BE2C (cell line): ENCODE measurements at regions not wholly inside any gene's neighbourhood (a gene's known extent, or its start where the extent isn't known, plus 50 kb on each side); places are given as distances from the start of the nearest gene placed in this dataset.

Experiments
- DNase-seq: peaks from one replicate; pipeline ENCODE4 v3.0.0-alpha.2; 2020
- H3K27me3 ChIP-seq: fragments of 250-450 bp; sonication (Bioruptor Pico); 2 replicates; pipeline ENCODE4 v1.5.1; 2020; ENCODE audit warnings: mild to moderate bottlenecking
- H3K36me3 ChIP-seq: fragments of 250-450 bp; sonication (Bioruptor Pico); 2 replicates; pipeline ENCODE4 v1.5.1; 2020; ENCODE audit warnings: mild to moderate bottlenecking
- H3K4me1 ChIP-seq: fragments of 250-450 bp; sonication (Bioruptor Pico); 2 replicates; pipeline ENCODE4 v1.5.1; 2020
- H3K4me3 ChIP-seq: 2 replicates; pipeline ENCODE4 v1.5.1; 2011; ENCODE audit warnings: low read depth, low read length
- H3K9me3 ChIP-seq: fragments of 250-450 bp; sonication (Bioruptor Pico); 2 replicates; pipeline ENCODE4 v1.5.1; 2020
- TF ChIP-seq, protein P1 (sequence below): IDR thresholded peaks from 2 replicates; pipeline ENCODE4 v1.5.1; 2012; ENCODE audit warnings: mild to moderate bottlenecking, low read depth, low read length

DNA sequence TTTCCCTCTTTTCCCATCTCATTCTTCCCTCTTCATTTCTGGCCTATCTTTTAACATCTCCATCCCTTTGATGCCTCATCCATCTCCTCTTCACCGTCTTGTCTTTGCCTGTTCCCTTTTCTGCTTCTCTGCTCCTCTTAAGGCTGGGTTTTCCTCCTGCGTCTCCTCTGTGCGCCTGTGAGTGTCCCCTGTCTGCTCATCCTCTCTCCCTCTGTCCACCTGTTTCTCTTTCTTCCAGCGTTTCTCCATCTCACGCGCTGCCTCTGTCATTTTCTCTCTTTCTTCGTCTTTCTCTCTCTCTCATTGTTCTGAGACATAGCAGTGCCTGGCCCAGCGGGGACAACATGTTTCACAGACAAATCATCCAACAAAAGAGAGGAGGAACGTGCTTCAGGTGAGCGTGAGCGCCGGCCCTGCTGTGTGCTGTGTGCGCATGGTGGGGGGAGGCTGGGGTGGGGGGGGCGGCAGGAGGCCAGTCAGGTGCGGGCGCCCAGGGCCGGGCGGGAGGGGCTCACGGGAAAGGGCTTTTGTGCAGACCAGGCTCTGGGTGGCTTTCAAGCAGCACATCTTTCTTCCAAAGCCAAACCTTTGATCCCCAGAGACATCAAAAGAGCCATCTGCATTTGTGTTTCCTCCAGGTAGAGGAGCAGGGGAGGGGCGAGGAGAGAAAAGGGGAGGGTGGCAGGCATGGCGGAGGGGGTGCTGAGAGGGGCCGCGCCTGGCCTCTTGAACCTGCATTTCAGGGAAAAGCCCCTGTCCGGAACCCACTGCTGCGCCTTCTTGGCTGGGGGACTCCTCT lies 121.3 kb downstream of the VEGFA start:
- Histone ChIP-seq H3K36me3 (no peaks in the 10 kb centered on the region), H3K27me3 (no peaks in the 10 kb centered on the region), H3K9me3 (no peaks in the 10 kb centered on the region), H3K4me1 (peaks cover 11% of the 10 kb centered on the region), H3K4me3 (no peak overlapping the region)
- TF ChIP-seq, protein P1, sequence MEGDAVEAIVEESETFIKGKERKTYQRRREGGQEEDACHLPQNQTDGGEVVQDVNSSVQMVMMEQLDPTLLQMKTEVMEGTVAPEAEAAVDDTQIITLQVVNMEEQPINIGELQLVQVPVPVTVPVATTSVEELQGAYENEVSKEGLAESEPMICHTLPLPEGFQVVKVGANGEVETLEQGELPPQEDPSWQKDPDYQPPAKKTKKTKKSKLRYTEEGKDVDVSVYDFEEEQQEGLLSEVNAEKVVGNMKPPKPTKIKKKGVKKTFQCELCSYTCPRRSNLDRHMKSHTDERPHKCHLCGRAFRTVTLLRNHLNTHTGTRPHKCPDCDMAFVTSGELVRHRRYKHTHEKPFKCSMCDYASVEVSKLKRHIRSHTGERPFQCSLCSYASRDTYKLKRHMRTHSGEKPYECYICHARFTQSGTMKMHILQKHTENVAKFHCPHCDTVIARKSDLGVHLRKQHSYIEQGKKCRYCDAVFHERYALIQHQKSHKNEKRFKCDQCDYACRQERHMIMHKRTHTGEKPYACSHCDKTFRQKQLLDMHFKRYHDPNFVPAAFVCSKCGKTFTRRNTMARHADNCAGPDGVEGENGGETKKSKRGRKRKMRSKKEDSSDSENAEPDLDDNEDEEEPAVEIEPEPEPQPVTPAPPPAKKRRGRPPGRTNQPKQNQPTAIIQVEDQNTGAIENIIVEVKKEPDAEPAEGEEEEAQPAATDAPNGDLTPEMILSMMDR: no peak
- no peak for DNase-seq

DNA sequence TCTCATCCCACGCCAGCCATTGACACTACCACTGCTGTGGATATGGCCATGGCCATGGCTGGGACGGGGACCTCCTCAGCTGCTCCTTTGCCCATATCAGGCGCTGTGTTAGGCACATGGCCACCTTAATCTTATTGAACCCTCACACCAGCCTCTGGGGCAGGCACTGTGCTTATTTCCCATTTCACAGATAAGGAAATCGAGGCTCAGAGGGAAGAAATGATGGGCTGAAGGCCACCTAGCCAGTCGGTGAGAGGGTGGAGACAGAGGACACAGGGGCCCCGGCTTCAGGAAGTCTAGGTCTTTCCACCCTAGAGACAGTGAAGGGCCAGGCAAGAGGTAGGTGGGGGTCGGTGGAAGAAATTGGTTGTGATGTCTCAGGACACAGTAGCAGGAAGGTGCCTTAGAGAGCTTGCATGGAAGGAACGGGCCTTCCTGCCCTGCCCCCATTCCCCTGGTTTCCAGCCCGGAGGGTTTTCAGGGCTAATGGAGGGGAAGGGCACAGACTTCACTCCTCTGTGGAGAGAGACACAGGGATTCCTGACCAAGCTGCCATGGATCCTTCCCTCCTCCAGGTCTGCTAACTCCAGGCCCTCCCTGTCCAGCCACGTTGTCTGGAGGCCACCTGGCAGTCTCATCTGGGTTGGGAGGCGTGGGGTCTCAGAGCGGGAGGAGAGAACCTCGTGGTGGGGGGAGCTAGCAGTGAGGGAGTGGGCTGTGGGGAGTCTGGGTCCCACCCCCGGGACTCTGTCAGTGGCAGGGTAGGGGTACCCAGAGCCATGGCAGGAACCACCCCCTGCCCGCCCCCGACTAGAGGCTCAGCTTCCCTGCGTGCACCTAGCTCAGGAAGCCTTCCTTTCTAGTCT lies 120.4 kb downstream of the VEGFA start:
- Histone ChIP-seq H3K4me1 (peaks cover 11% of the 10 kb centered on the region), H3K36me3 (no peaks in the 10 kb centered on the region), H3K27me3 (no peaks in the 10 kb centered on the region), H3K4me3 (no peak overlapping the region), H3K9me3 (no peaks in the 10 kb centered on the region)
- TF ChIP-seq, protein P1: no peak
- DNase-seq: no peak

DNA sequence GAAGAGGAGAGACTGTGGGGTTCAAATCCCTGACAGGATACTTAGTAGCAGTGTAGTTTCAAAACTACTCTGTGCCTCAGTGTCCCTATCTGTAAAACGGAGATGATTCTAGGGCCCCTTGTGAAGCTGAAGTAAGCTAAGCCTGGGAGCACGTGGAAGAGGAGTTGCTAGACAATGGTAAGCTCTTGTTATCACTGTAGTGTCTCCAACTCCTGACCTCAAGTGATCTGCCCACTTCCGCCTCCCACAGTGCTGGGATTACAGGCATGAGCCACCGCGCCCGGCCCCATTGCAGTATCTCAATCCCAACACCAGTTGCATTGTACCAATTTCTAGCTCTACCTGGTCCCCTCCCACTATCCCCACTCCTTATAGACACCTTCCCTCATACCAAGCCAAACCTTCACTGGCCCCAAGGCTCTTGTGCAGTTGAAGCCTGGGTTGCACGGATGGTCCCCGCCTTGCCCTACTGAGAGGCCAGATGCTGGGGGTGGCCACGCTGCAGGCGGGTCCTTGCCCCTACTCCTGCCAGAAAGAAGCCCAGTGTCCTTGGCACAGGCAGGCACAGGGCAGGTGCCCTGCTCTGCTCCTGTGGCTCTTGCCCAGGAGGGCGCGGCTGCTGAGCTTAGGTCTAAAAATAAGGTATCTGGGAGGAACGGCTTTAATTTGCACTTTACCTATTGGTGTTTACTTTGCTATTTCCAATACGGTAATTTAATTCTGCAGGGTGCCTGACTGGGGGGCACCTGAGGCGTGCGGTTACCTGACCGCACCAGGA lies 118.1 kb downstream of the VEGFA start:
- no peaks in the 10 kb centered on the region for H3K27me3 ChIP-seq
- DNase-seq: no peak

DNA sequence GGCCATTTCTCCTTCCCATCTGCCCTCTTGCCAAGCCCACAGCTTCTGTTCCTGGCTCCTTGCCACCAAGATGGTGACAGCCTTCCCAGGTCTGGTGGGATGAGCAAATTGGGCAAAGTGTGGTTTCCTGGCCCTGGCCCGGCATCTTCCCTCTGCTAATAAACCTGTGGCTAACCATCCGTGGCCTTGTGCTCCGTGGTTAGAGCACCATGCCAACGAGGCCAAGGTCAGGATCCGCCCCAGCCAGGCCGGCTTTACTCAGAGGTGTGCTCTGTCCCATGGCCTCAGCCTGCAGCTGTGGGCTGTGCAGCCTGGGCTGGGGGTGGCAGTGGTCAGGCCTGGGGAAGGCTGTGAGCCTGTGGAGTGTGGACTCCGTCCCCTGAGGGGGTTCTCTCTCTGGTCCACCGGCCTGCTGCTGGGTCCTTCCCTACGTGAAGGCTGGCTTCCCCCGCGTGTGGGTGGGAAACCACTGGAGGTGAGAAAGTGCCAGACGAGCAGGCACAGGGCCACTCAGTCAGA lies 117.4 kb downstream of the VEGFA start:
- no peaks in the 10 kb centered on the region for H3K36me3 ChIP-seq
- H3K4me1 ChIP-seq: peaks cover 11% of the 10 kb centered on the region
- H3K27me3 ChIP-seq: no peaks in the 10 kb centered on the region
- TF ChIP-seq, protein P1: no peak
- no peak for DNase-seq
- H3K9me3 ChIP-seq: no peaks in the 10 kb centered on the region
- no peak overlapping the region for H3K4me3 ChIP-seq

More for the DNA sequence above, 118.1 kb downstream of the VEGFA start:
- H3K4me1 ChIP-seq: peaks cover 11% of the 10 kb centered on the region
- H3K36me3 ChIP-seq: no peaks in the 10 kb centered on the region
- TF ChIP-seq, protein P1: no peak
- H3K4me3 ChIP-seq: no peak overlapping the region
- no peaks in the 10 kb centered on the region for H3K9me3 ChIP-seq

DNA sequence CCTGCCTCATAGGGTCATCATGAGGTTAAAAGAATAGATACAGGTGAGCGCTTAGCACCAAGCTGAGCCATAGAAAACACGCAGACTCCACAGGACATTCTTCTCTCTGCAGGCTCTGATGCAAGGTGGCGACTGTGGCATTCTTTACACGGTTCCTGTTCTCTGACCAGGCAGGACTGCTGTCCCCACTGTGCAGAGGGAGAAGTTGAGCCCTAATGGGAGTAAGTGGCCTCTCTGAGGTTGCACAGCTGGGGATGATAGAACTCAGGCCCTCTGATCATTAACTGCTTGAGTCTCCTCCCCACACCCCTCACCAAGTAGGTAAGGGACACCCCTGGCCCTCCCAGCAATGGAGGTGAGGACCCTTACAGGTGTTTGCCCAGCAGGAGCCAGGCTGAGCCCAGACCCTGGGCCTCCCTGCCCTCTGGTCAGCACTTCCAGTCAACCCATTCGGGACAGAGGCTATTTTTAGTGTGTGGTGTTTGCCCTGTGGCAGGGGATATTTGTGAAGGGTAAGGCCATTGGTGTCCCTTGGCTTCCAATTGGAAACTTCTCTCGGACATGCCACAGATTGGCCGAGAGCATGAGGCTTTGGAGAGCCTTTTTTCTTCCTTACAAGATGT lies 116.8 kb downstream of the VEGFA start:
- TF ChIP-seq, protein P1: no peak
- DNase-seq: no peak

More for the DNA sequence above, 116.8 kb downstream of the VEGFA start:
- no peaks in the 10 kb centered on the region for H3K36me3 ChIP-seq
- no peak overlapping the region for H3K4me3 ChIP-seq
- H3K4me1 ChIP-seq: peaks cover 11% of the 10 kb centered on the region
- H3K27me3 ChIP-seq: no peaks in the 10 kb centered on the region
- no peaks in the 10 kb centered on the region for H3K9me3 ChIP-seq
